SU-DHL-6 (cell line): ENCODE measurements at regions not wholly inside any gene's neighbourhood (a gene's known extent, or its start where the extent isn't known, plus 50 kb on each side); places are given as distances from the start of the nearest gene placed in this dataset.

Experiments used
- H2AFZ ChIP-seq: fragments of 200-600 bp; sonication (generic); 2 replicates; pipeline ENCODE4 v1.6.1; 2014; ENCODE audit warnings: low read depth, mild to moderate bottlenecking, moderate library complexity, mixed read lengths, antibody characterized with exemption, low read length; ENCODE audit not compliant: severe bottlenecking
- H3F3A ChIP-seq: fragments of 200-600 bp; shearing (Covaris generic); 2 replicates; pipeline ENCODE4 v1.6.0; 2016; ENCODE audit warnings: antibody characterized with exemption, mild to moderate bottlenecking; ENCODE audit not compliant: insufficient read depth
- H3K27ac ChIP-seq: fragments of 200-600 bp; sonication (generic); 2 replicates; pipeline ENCODE4 v1.5.1; 2016; ENCODE audit warnings: low read depth, mild to moderate bottlenecking, low read length, moderate library complexity, mixed read lengths
- H3K27me3 ChIP-seq: fragments of 200-600 bp; sonication (generic), shearing (Covaris generic); 2 replicates; pipeline ENCODE4 v1.6.0; 2014; ENCODE audit warnings: mild to moderate bottlenecking, low read length
- H3K36me3 ChIP-seq: fragments of 200-600 bp; sonication (generic); 2 replicates; pipeline ENCODE4 v1.6.1; 2014; ENCODE audit warnings: mild to moderate bottlenecking, low read length, mixed read lengths
- H3K4me2 ChIP-seq: fragments of 300-600, 200-600 bp; shearing (Covaris generic), sonication (generic); 2 replicates; pipeline ENCODE4 v1.6.0; 2014; ENCODE audit warnings: low read length, low read depth, mild to moderate bottlenecking; ENCODE audit not compliant: poor library complexity, severe bottlenecking
- H3K4me3 ChIP-seq: fragments of 200-600 bp; sonication (generic); 2 replicates; pipeline ENCODE4 v1.5.1; 2014; ENCODE audit warnings: antibody characterized with exemption, low read length, mild to moderate bottlenecking, mixed read lengths; ENCODE audit not compliant: insufficient read depth, poor library complexity, severe bottlenecking
- H3K79me2 ChIP-seq: fragments of 200-600 bp; sonication (generic); 2 replicates; pipeline ENCODE4 v1.6.1; 2014; ENCODE audit warnings: mild to moderate bottlenecking, low read length, moderate library complexity; ENCODE audit not compliant: insufficient read depth
- H3K9ac ChIP-seq: fragments of 200-600 bp; sonication (generic); 2 replicates; pipeline ENCODE4 v1.7.0; 2014; ENCODE audit warnings: mild to moderate bottlenecking, low read length
- H3K9me2 ChIP-seq: fragments of 200-600 bp; sonication (generic); replicated peaks from 2 replicates; pipeline ENCODE4 v1.6.1; 2014; ENCODE audit warnings: low read length; ENCODE audit not compliant: insufficient read depth
- H3K9me3 ChIP-seq: fragments of 200-600 bp; sonication (generic); 2 replicates; pipeline ENCODE4 v1.6.1; 2014; ENCODE audit warnings: low read length, mixed read lengths; ENCODE audit not compliant: insufficient read depth
- H4K20me1 ChIP-seq: fragments of 200-600 bp; sonication (generic); 2 replicates; pipeline ENCODE4 v1.6.1; 2014; ENCODE audit warnings: low read depth, mild to moderate bottlenecking, antibody characterized with exemption, low read length, moderate library complexity, mixed read lengths
- CTCF ChIP-seq: fragments of 200-600 bp; sonication (generic); IDR thresholded peaks from one replicate; pipeline ENCODE4 v1.5.1; 2017; ENCODE audit warnings: antibody characterized with exemption, mild to moderate bottlenecking, low read length, moderate library complexity; ENCODE audit not compliant: insufficient read depth, poor library complexity, severe bottlenecking
- EZH2phosphoT487 ChIP-seq: fragments of 200-600 bp; sonication (generic), shearing (Covaris generic); conservative IDR thresholded peaks from 2 replicates; pipeline ENCODE4 v1.6.1; 2018; ENCODE audit warnings: mild to moderate bottlenecking, antibody characterized with exemption, low read length, moderate library complexity, mixed read lengths

- Histone ChIP-seq H2AFZ (no peak overlapping the region), H3K9me2 (no peaks in the 10 kb centered on the region), H3K27me3 (no peaks in the 10 kb centered on the region), H3K9me3 (no peaks in the 10 kb centered on the region), H3F3A (no peaks in the 10 kb centered on the region), H3K4me3 (no peak overlapping the region), H3K36me3 (no peaks in the 10 kb centered on the region), H4K20me1 (no peaks in the 10 kb centered on the region), H3K27ac (no peak overlapping the region), H3K9ac (no peak overlapping the region), H3K79me2 (no peaks in the 10 kb centered on the region), H3K4me2 (no peak overlapping the region)
- no peak for TF ChIP-seq EZH2phosphoT487
- TF ChIP-seq CTCF = no peak
Observed at GRCh38 chr2:18913512-18913911, 324.1 kb upstream of the NT5C1B start.

- no peak overlapping the region for H2AFZ ChIP-seq
- H4K20me1 ChIP-seq = no peaks in the 10 kb centered on the region
- H3K9me3 ChIP-seq = no peaks in the 10 kb centered on the region
- no peaks in the 10 kb centered on the region for H3K79me2 ChIP-seq
- H3K9ac ChIP-seq = no peak overlapping the region
- no peak overlapping the region for H3K27ac ChIP-seq
- no peaks in the 10 kb centered on the region for H3K9me2 ChIP-seq
- no peaks in the 10 kb centered on the region for H3K27me3 ChIP-seq
- TF ChIP-seq CTCF (no peak), EZH2phosphoT487 (no peak)
- no peak overlapping the region for H3K4me2 ChIP-seq
- H3K36me3 ChIP-seq = no peaks in the 10 kb centered on the region
- H3F3A ChIP-seq = no peaks in the 10 kb centered on the region
- no peak overlapping the region for H3K4me3 ChIP-seq
Observed at GRCh38 chr2:18912225-18912888, 323.0 kb upstream of the NT5C1B start.

- Histone ChIP-seq H3K4me2 (no peak overlapping the region), H2AFZ (no peak overlapping the region), H3K9me3 (no peaks in the 10 kb centered on the region), H3K79me2 (no peaks in the 10 kb centered on the region), H3K27me3 (no peaks in the 10 kb centered on the region), H3K9ac (no peak overlapping the region), H3K36me3 (no peaks in the 10 kb centered on the region), H3K9me2 (no peaks in the 10 kb centered on the region), H3K27ac (no peak overlapping the region), H3F3A (no peaks in the 10 kb centered on the region), H3K4me3 (no peak overlapping the region), H4K20me1 (no peaks in the 10 kb centered on the region)
- no peak for TF ChIP-seq EZH2phosphoT487
- TF ChIP-seq CTCF = no peak
Observed at GRCh38 chr2:18911416-18911815, 322.0 kb upstream of the NT5C1B start.
